BJ (cell line): ENCODE measurements at regions not wholly inside any gene's neighbourhood (a gene's known extent, or its start where the extent isn't known, plus 50 kb on each side); places are given as distances from the start of the nearest gene placed in this dataset.

Experiments used
- CTCF ChIA-PET: fragments of 350-600 bp; formaldehyde crosslinking; extraction: SDS; loops from one replicate; lab custom pipeline; 2021; ENCODE audit warnings: antibody characterized with exemption, inconsistent platforms; lab: Yijun Ruan, JAX
- POLR2A ChIA-PET: fragments of 300-600 bp; sonication (Branson Sonifier 250); formaldehyde crosslinking; extraction: SDS; loops from one replicate; lab custom pipeline; 2021; ENCODE audit warnings: antibody characterized with exemption; lab: Charles Lee
- DNase-seq: peaks from one replicate; pipeline ENCODE4 v3.0.0-alpha.2; 2011; ENCODE audit warnings: low read depth
- H3K27me3 ChIP-seq: 2 replicates; pipeline ENCODE4 v1.6.0; 2011; ENCODE audit warnings: low read length; ENCODE audit not compliant: control insufficient read depth, insufficient read depth
- H3K36me3 ChIP-seq: 2 replicates; pipeline ENCODE4 v1.5.1; 2011; ENCODE audit warnings: low read length; ENCODE audit not compliant: control insufficient read depth, insufficient read depth
- H3K4me3 ChIP-seq: 2 replicates; pipeline ENCODE4 v1.5.1; 2011; ENCODE audit warnings: low read depth, mild to moderate bottlenecking, control low read depth, low read length
- CTCF ChIP-seq: IDR thresholded peaks from 2 replicates; pipeline ENCODE4 v1.5.1; 2011; ENCODE audit warnings: low read depth, mild to moderate bottlenecking, control low read depth, inconsistent platforms, low read length, moderate library complexity; ENCODE audit not compliant: insufficient read depth

- no peak for DNase-seq
- no peaks in the 10 kb centered on the region for H3K36me3 ChIP-seq
- no peak for TF ChIP-seq CTCF
- ChIA-PET POLR2A (no interaction called here), CTCF (no interaction called here)
- H3K4me3 ChIP-seq = no peak overlapping the region
- no peaks in the 10 kb centered on the region for H3K27me3 ChIP-seq
Measured at GRCh38 chr15:47355759-47356158, 361.5 kb upstream of the SEMA6D start.

GRCh38 chr15:47356297-47356696 is 361.0 kb upstream of the SEMA6D start:
- no peaks in the 10 kb centered on the region for H3K36me3 ChIP-seq
- ChIA-PET CTCF (interaction anchor here (0.6 kb wide), 1 partner anchor 11 kb away, joined by 4 read pairs; no protein-coding TSS in a partner anchor), POLR2A (no interaction called here)
- no peaks in the 10 kb centered on the region for H3K27me3 ChIP-seq
- DNase-seq = no peak
- TF ChIP-seq CTCF = no peak
- H3K4me3 ChIP-seq = no peak overlapping the region

- H3K36me3 ChIP-seq = no peaks in the 10 kb centered on the region
- CTCF ChIA-PET = no interaction called here
- POLR2A ChIA-PET = no interaction called here
- no peaks in the 10 kb centered on the region for H3K27me3 ChIP-seq
- DNase-seq = no peak
- TF ChIP-seq CTCF = no peak
- H3K4me3 ChIP-seq = no peak overlapping the region
Measured at GRCh38 chr15:47358876-47359275, 358.4 kb upstream of the SEMA6D start.

- CTCF ChIA-PET = no interaction called here
- Histone ChIP-seq H3K36me3 (no peaks in the 10 kb centered on the region), H3K4me3 (no peak overlapping the region), H3K27me3 (no peaks in the 10 kb centered on the region)
- DNase-seq = no peak
- no peak for TF ChIP-seq CTCF
- POLR2A ChIA-PET = no interaction called here
Measured at GRCh38 chr15:47360305-47360704, 357.0 kb upstream of the SEMA6D start.

GRCh38 chr15:47362118-47362905 is 355.0 kb upstream of the SEMA6D start:
- ChIA-PET POLR2A (no interaction called here), CTCF (interaction anchor here (1.3 kb wide), 1 partner anchor 10 kb away, joined by 3 read pairs; no protein-coding TSS in a partner anchor)
- DNase-seq = no peak

More at GRCh38 chr15:47362118-47362905, 355.0 kb upstream of the SEMA6D start:
- no peak overlapping the region for H3K4me3 ChIP-seq
- H3K36me3 ChIP-seq = no peaks in the 10 kb centered on the region
- TF ChIP-seq CTCF = no peak
- H3K27me3 ChIP-seq = no peaks in the 10 kb centered on the region
